GM23338 (cell line): ENCODE measurements at regions not wholly inside any gene's neighbourhood (a gene's known extent, or its start where the extent isn't known, plus 50 kb on each side); places are given as distances from the start of the nearest gene placed in this dataset.

Source experiments
- CREB1 ChIP-seq: fragments of 250-450 bp; sonication (Bioruptor Pico); IDR thresholded peaks from 2 replicates; pipeline ENCODE4 v1.5.0; 2020; ENCODE audit warnings: low read depth, mild to moderate bottlenecking, moderate library complexity
- EZH2 ChIP-seq: fragments of 200-600 bp; sonication (generic); IDR thresholded peaks from one replicate; pipeline ENCODE4 v1.8.0; 2017; ENCODE audit warnings: antibody characterized with exemption, mild to moderate bottlenecking, low read depth; ENCODE audit not compliant: unreplicated experiment
- EZH2phosphoT487 ChIP-seq: fragments of 200-600 bp; sonication (generic); IDR thresholded peaks from one replicate; pipeline ENCODE4 v1.8.1; 2018; ENCODE audit warnings: antibody characterized with exemption; ENCODE audit not compliant: unreplicated experiment
- JUNB ChIP-seq: IDR thresholded peaks from one replicate; pipeline ENCODE4 v1.6.1; 2016; ENCODE audit warnings: antibody characterized with exemption; ENCODE audit not compliant: unreplicated experiment
- NANOG ChIP-seq: IDR thresholded peaks from 2 replicates; pipeline ENCODE4 v1.6.1; 2016; ENCODE audit warnings: antibody characterized with exemption, borderline replicate concordance
- POLR2AphosphoS5 ChIP-seq: IDR thresholded peaks from 2 replicates; pipeline ENCODE4 v1.6.1; 2016; ENCODE audit warnings: antibody characterized with exemption, low read depth
- ZNF114 ChIP-seq: fragments of 250-450 bp; sonication (Bioruptor Pico); IDR thresholded peaks from 2 replicates; pipeline ENCODE4 v1.5.0; 2020; ENCODE audit warnings: mild to moderate bottlenecking, moderate library complexity
- ZNF331 ChIP-seq: fragments of 250-450 bp; sonication (Bioruptor Pico); IDR thresholded peaks from 2 replicates; pipeline ENCODE4 v1.5.0; 2020; ENCODE audit warnings: low read depth, mild to moderate bottlenecking, moderate library complexity
- TF ChIP-seq, protein P1 (sequence below), 2 experiments: fragments of 200-600 bp in 1 of 2; sonication (generic) in 1 of 2; conservative IDR thresholded peaks; 2 replicates each; pipeline versions ENCODE4 v1.5.1 to v1.6.1; 2016 to 2017; ENCODE audit warnings: antibody characterized with exemption in 2 of 2, low read depth in 2 of 2, mild to moderate bottlenecking in 2 of 2, moderate library complexity in 1 of 2
- TF ChIP-seq, protein P2 (sequence below): IDR thresholded peaks from one replicate; pipeline ENCODE4 v1.6.1; 2018; ENCODE audit warnings: antibody characterized with exemption; ENCODE audit not compliant: unreplicated experiment
- TF ChIP-seq, protein P3 (sequence below): fragments of 250-450 bp; sonication (Bioruptor Pico); IDR thresholded peaks from 2 replicates; pipeline ENCODE4 v1.5.0; 2020; ENCODE audit warnings: mild to moderate bottlenecking, moderate library complexity
- TF ChIP-seq, protein P4 (sequence below): IDR thresholded peaks from 2 replicates; pipeline ENCODE4 v1.6.1; 2016; ENCODE audit warnings: antibody characterized with exemption

DNA sequence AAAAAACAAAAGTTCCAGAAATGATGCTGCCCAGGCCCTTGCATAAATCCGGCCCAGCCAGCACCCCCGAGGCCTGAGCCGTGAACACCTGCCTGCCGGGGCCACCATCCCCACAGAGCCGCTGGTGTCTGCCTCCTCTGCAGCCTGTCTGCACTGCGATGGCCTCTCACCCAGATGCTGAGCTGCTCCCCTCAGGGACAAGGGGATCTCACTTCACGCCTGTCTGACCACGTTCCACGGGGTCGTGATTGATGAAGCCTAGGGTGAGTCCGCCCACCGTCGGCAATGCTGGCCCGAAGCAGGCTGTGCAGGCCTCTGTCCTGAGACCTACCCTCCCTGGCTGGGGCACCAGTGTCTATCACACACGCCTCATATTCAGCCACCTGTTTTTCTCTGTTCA is 444.2 kb downstream of the EIPR1 start:
- TF ChIP-seq, protein P1, sequence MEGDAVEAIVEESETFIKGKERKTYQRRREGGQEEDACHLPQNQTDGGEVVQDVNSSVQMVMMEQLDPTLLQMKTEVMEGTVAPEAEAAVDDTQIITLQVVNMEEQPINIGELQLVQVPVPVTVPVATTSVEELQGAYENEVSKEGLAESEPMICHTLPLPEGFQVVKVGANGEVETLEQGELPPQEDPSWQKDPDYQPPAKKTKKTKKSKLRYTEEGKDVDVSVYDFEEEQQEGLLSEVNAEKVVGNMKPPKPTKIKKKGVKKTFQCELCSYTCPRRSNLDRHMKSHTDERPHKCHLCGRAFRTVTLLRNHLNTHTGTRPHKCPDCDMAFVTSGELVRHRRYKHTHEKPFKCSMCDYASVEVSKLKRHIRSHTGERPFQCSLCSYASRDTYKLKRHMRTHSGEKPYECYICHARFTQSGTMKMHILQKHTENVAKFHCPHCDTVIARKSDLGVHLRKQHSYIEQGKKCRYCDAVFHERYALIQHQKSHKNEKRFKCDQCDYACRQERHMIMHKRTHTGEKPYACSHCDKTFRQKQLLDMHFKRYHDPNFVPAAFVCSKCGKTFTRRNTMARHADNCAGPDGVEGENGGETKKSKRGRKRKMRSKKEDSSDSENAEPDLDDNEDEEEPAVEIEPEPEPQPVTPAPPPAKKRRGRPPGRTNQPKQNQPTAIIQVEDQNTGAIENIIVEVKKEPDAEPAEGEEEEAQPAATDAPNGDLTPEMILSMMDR (conservative IDR thresholded peaks at IDR 0.05; ENCODE audit: low read depth in 2 of 2) = no peak
- TF ChIP-seq POLR2AphosphoS5 (no peak), ZNF331 (CRISPR knock-in tag) (no peak), CREB1 (no peak), EZH2phosphoT487 (no peak), EZH2 (no peak), JUNB (no peak), ZNF114 (CRISPR knock-in tag) (no peak), NANOG (no peak)
- TF ChIP-seq, protein P2, sequence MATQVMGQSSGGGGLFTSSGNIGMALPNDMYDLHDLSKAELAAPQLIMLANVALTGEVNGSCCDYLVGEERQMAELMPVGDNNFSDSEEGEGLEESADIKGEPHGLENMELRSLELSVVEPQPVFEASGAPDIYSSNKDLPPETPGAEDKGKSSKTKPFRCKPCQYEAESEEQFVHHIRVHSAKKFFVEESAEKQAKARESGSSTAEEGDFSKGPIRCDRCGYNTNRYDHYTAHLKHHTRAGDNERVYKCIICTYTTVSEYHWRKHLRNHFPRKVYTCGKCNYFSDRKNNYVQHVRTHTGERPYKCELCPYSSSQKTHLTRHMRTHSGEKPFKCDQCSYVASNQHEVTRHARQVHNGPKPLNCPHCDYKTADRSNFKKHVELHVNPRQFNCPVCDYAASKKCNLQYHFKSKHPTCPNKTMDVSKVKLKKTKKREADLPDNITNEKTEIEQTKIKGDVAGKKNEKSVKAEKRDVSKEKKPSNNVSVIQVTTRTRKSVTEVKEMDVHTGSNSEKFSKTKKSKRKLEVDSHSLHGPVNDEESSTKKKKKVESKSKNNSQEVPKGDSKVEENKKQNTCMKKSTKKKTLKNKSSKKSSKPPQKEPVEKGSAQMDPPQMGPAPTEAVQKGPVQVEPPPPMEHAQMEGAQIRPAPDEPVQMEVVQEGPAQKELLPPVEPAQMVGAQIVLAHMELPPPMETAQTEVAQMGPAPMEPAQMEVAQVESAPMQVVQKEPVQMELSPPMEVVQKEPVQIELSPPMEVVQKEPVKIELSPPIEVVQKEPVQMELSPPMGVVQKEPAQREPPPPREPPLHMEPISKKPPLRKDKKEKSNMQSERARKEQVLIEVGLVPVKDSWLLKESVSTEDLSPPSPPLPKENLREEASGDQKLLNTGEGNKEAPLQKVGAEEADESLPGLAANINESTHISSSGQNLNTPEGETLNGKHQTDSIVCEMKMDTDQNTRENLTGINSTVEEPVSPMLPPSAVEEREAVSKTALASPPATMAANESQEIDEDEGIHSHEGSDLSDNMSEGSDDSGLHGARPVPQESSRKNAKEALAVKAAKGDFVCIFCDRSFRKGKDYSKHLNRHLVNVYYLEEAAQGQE = no peak
- TF ChIP-seq, protein P3, sequence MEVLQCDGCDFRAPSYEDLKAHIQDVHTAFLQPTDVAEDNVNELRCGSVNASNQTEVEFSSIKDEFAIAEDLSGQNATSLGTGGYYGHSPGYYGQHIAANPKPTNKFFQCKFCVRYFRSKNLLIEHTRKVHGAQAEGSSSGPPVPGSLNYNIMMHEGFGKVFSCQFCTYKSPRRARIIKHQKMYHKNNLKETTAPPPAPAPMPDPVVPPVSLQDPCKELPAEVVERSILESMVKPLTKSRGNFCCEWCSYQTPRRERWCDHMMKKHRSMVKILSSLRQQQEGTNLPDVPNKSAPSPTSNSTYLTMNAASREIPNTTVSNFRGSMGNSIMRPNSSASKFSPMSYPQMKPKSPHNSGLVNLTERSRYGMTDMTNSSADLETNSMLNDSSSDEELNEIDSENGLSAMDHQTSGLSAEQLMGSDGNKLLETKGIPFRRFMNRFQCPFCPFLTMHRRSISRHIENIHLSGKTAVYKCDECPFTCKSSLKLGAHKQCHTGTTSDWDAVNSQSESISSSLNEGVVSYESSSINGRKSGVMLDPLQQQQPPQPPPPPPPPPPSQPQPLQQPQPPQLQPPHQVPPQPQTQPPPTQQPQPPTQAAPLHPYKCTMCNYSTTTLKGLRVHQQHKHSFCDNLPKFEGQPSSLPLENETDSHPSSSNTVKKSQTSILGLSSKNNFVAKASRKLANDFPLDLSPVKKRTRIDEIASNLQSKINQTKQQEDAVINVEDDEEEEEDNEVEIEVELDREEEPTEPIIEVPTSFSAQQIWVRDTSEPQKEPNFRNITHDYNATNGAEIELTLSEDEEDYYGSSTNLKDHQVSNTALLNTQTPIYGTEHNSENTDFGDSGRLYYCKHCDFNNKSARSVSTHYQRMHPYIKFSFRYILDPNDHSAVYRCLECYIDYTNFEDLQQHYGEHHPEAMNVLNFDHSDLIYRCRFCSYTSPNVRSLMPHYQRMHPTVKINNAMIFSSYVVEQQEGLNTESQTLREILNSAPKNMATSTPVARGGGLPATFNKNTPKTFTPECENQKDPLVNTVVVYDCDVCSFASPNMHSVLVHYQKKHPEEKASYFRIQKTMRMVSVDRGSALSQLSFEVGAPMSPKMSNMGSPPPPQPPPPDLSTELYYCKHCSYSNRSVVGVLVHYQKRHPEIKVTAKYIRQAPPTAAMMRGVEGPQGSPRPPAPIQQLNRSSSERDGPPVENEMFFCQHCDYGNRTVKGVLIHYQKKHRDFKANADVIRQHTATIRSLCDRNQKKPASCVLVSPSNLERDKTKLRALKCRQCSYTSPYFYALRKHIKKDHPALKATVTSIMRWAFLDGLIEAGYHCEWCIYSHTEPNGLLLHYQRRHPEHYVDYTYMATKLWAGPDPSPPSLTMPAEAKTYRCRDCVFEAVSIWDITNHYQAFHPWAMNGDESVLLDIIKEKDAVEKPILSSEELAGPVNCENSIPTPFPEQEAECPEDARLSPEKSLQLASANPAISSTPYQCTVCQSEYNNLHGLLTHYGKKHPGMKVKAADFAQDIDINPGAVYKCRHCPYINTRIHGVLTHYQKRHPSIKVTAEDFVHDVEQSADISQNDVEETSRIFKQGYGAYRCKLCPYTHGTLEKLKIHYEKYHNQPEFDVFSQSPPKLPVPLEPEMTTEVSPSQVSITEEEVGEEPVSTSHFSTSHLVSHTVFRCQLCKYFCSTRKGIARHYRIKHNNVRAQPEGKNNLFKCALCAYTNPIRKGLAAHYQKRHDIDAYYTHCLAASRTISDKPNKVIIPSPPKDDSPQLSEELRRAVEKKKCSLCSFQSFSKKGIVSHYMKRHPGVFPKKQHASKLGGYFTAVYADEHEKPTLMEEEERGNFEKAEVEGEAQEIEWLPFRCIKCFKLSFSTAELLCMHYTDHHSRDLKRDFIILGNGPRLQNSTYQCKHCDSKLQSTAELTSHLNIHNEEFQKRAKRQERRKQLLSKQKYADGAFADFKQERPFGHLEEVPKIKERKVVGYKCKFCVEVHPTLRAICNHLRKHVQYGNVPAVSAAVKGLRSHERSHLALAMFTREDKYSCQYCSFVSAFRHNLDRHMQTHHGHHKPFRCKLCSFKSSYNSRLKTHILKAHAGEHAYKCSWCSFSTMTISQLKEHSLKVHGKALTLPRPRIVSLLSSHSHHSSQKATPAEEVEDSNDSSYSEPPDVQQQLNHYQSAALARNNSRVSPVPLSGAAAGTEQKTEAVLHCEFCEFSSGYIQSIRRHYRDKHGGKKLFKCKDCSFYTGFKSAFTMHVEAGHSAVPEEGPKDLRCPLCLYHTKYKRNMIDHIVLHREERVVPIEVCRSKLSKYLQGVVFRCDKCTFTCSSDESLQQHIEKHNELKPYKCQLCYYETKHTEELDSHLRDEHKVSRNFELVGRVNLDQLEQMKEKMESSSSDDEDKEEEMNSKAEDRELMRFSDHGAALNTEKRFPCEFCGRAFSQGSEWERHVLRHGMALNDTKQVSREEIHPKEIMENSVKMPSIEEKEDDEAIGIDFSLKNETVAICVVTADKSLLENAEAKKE = no peak
- TF ChIP-seq, protein P4, sequence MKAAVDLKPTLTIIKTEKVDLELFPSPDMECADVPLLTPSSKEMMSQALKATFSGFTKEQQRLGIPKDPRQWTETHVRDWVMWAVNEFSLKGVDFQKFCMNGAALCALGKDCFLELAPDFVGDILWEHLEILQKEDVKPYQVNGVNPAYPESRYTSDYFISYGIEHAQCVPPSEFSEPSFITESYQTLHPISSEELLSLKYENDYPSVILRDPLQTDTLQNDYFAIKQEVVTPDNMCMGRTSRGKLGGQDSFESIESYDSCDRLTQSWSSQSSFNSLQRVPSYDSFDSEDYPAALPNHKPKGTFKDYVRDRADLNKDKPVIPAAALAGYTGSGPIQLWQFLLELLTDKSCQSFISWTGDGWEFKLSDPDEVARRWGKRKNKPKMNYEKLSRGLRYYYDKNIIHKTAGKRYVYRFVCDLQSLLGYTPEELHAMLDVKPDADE = no peak
